Parathyroid adenoma (tissue), 2 donors: ENCODE measurements at regions not wholly inside any gene's neighbourhood (a gene's known extent, or its start where the extent isn't known, plus 50 kb on each side); places are given as distances from the start of the nearest gene placed in this dataset.

Experiments
- H2AFZ ChIP-seq: fragments of 300-600 bp; sonication (generic); one replicate; pipeline ENCODE4 v1.7.0; 2017; ENCODE audit warnings: antibody characterized with exemption, mild to moderate bottlenecking
- H3K27ac ChIP-seq: fragments of 300-600 bp; sonication (generic); one replicate; pipeline ENCODE4 v1.7.0; 2017
- H3K27me3 ChIP-seq: fragments of 300-600 bp; sonication (generic); one replicate; pipeline ENCODE4 v1.7.0; 2017; ENCODE audit warnings: low read length; ENCODE audit not compliant: control insufficient read depth, insufficient read depth
- H3K36me3 ChIP-seq: fragments of 300-600 bp; sonication (generic); one replicate; pipeline ENCODE4 v1.7.0; 2017; ENCODE audit warnings: low read length; ENCODE audit not compliant: control insufficient read depth, insufficient read depth
- H3K4me1 ChIP-seq: fragments of 300-600 bp; sonication (generic); one replicate; pipeline ENCODE4 v1.7.0; 2017; ENCODE audit warnings: control low read depth
- H3K4me2 ChIP-seq: fragments of 300-600 bp; sonication (generic); one replicate; pipeline ENCODE4 v1.7.0; 2017; ENCODE audit warnings: low read length
- H3K4me3 ChIP-seq: fragments of 300-600 bp; sonication (generic); one replicate; pipeline ENCODE4 v1.7.0; 2017; ENCODE audit warnings: low read depth, low read length
- H3K79me2 ChIP-seq: fragments of 300-600 bp; sonication (generic); one replicate; pipeline ENCODE4 v1.7.0; 2017; ENCODE audit warnings: control low read depth
- H3K9ac ChIP-seq: fragments of 300-600 bp; sonication (generic); one replicate; pipeline ENCODE4 v1.7.0; 2017; ENCODE audit warnings: mild to moderate bottlenecking
- H3K9me3 ChIP-seq: fragments of 300-600 bp; sonication (generic); one replicate; pipeline ENCODE4 v1.7.0; 2017; ENCODE audit warnings: low read length; ENCODE audit not compliant: control insufficient read depth
- CTCF ChIP-seq: fragments of 300-600 bp; sonication (generic); IDR thresholded peaks from one replicate; pipeline ENCODE4 v1.7.0; 2017; ENCODE audit warnings: antibody characterized with exemption, mild to moderate bottlenecking
- donor health status: primary hyperparathyroidism.

- no peak overlapping the region for H3K4me3 ChIP-seq
These were observed 66.7 kb upstream of the TSHZ2 start for GRCh38 chr20:52905241-52905994.

GRCh38 chr20:52904837-52905236 is 67.3 kb upstream of the TSHZ2 start:
- H3K79me2 ChIP-seq, result no peaks in the 10 kb centered on the region
- TF ChIP-seq CTCF, result no peak
- H3K4me2 ChIP-seq, result no peak overlapping the region

More at GRCh38 chr20:52905241-52905994, 66.7 kb upstream of the TSHZ2 start:
- Histone ChIP-seq H3K27me3 (no peaks in the 10 kb centered on the region), H2AFZ (no peak overlapping the region), H3K4me1 (no peaks in the 10 kb centered on the region), H3K9me3 (no peaks in the 10 kb centered on the region), H3K9ac (no peak overlapping the region), H3K79me2 (no peaks in the 10 kb centered on the region), H3K27ac (no peak overlapping the region), H3K4me2 (no peak overlapping the region), H3K36me3 (no peaks in the 10 kb centered on the region)
- no peak for TF ChIP-seq CTCF

GRCh38 chr20:52899041-52899608 is 73.0 kb upstream of the TSHZ2 start:
- no peak for TF ChIP-seq CTCF
- Histone ChIP-seq H2AFZ (no peak overlapping the region), H3K4me1 (no peaks in the 10 kb centered on the region), H3K4me3 (no peak overlapping the region), H3K36me3 (no peaks in the 10 kb centered on the region), H3K4me2 (no peak overlapping the region), H3K9ac (no peak overlapping the region), H3K9me3 (no peaks in the 10 kb centered on the region), H3K27me3 (no peaks in the 10 kb centered on the region), H3K79me2 (no peaks in the 10 kb centered on the region), H3K27ac (no peak overlapping the region)

More at GRCh38 chr20:52904837-52905236, 67.3 kb upstream of the TSHZ2 start:
- Histone ChIP-seq H3K36me3 (no peaks in the 10 kb centered on the region), H3K4me1 (no peaks in the 10 kb centered on the region), H3K4me3 (no peak overlapping the region), H3K27me3 (no peaks in the 10 kb centered on the region), H3K9ac (no peak overlapping the region), H3K9me3 (no peaks in the 10 kb centered on the region), H3K27ac (no peak overlapping the region), H2AFZ (no peak overlapping the region)

GRCh38 chr20:52896348-52896747 is 75.8 kb upstream of the TSHZ2 start:
- H3K79me2 ChIP-seq, result no peaks in the 10 kb centered on the region
- no peak for TF ChIP-seq CTCF
- no peak overlapping the region for H3K4me2 ChIP-seq
- H3K9ac ChIP-seq, result no peak overlapping the region
- H3K36me3 ChIP-seq, result no peaks in the 10 kb centered on the region
- no peak overlapping the region for H3K27ac ChIP-seq
- H3K27me3 ChIP-seq, result no peaks in the 10 kb centered on the region
- no peak overlapping the region for H3K4me3 ChIP-seq
- H3K9me3 ChIP-seq, result no peaks in the 10 kb centered on the region
- no peak overlapping the region for H2AFZ ChIP-seq
- no peaks in the 10 kb centered on the region for H3K4me1 ChIP-seq
